ENCODE measurements at regions not wholly inside any gene's neighbourhood (a gene's known extent, or its start where the extent isn't known, plus 50 kb on each side); places are given as distances from the start of the nearest gene placed in this dataset.

DNA sequence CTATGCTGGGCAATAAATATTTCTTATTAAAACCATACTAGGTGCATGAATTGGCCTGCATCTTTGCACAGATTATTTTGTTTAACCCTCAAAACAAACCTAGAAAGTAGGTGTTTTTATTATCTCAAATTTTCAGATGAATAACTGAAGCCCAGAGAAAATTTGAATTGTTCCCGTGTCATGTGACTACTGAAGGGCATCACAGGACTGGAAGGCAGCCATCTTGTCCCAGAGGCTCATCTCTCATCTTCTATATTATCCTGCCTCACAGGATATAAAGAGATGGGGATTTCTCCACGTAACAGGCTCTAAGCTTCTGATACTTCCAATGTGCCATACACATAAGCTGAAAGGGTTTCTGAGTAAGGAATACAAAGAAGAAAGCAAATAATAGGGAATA lies 84.0 kb upstream of the ODAD2 start:
- in situ Hi-C loops (cut with HindIII; ENCODE audit: low pct_ligation_motif_present, low sequenced_read_pairs): no loop called here
- H3K36me3 ChIP-seq (replicated peaks): no peaks in the 10 kb centered on the region

DNA sequence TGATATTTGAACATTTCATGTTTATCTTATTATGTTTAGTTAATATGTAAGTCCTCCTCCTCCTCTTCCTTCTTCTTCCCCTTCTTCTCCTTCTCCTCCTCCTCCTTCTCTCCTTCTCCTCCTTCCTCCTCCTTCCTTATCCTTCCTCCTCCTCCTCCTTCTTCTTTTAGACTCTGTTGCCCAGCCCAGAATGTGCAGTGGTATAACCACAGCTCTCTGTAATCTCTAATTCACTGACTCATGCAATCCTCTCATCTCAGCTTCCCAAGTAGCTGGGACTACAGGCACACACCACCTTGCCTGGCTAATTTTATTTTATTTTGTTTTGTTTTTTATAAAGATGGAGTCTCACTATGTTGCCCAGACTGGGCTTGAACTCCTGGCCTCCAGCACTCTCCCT lies 83.4 kb upstream of the ODAD2 start:
- H3K4me3 ChIP-seq (ENCODE audit: low read depth, low read length): no peak overlapping the region
- H3K27me3 ChIP-seq (replicated peaks): no peaks in the 10 kb centered on the region
- no peaks in the 10 kb centered on the region for H3K36me3 ChIP-seq (replicated peaks)
- in situ Hi-C loops (cut with HindIII; ENCODE audit: low pct_ligation_motif_present, low sequenced_read_pairs): no loop called here
- peak; percentile 28 for DNase-seq
- TF ChIP-seq, protein P1, sequence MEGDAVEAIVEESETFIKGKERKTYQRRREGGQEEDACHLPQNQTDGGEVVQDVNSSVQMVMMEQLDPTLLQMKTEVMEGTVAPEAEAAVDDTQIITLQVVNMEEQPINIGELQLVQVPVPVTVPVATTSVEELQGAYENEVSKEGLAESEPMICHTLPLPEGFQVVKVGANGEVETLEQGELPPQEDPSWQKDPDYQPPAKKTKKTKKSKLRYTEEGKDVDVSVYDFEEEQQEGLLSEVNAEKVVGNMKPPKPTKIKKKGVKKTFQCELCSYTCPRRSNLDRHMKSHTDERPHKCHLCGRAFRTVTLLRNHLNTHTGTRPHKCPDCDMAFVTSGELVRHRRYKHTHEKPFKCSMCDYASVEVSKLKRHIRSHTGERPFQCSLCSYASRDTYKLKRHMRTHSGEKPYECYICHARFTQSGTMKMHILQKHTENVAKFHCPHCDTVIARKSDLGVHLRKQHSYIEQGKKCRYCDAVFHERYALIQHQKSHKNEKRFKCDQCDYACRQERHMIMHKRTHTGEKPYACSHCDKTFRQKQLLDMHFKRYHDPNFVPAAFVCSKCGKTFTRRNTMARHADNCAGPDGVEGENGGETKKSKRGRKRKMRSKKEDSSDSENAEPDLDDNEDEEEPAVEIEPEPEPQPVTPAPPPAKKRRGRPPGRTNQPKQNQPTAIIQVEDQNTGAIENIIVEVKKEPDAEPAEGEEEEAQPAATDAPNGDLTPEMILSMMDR (IDR thresholded peaks at IDR 0.05; ENCODE audit: low read depth, low read length, missing control alignments): no peak
- H3K27ac ChIP-seq: no peak overlapping the region

More for the DNA sequence above, 84.0 kb upstream of the ODAD2 start:
- DNase-seq: no peak
- H3K4me3 ChIP-seq (ENCODE audit: low read depth, low read length): no peak overlapping the region
- H3K27ac ChIP-seq: no peak overlapping the region
- no peaks in the 10 kb centered on the region for H3K27me3 ChIP-seq (replicated peaks)
- TF ChIP-seq, protein P1 (IDR thresholded peaks at IDR 0.05; ENCODE audit: low read depth, low read length, missing control alignments): no peak

DNA sequence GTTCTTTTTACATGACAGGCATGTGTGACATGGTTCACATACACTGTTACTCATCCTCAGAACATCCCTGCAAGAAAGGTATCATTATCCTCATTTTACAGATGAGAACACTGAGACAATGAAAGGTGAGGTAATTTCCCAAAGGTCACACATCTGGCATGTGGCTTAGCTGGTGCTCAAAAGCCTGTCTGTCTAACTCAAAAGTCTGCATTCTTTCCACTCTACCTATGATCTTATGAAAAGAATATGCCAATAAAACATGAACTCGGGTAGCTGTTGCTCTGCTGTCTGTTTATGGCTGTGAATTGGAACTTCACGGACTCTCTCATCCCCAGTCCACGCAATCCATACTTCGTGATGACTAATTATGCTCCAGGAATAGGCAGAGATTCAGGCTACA lies 79.0 kb upstream of the ODAD2 start:
- H3K27me3 ChIP-seq (replicated peaks): no peaks in the 10 kb centered on the region
- DNase-seq: peak; percentile 36
- in situ Hi-C loops (cut with HindIII; ENCODE audit: low pct_ligation_motif_present, low sequenced_read_pairs): no loop called here
- no peak overlapping the region for H3K4me3 ChIP-seq (ENCODE audit: low read depth, low read length)
- TF ChIP-seq, protein P1 (IDR thresholded peaks at IDR 0.05; ENCODE audit: low read depth, low read length, missing control alignments): no peak
- no peak overlapping the region for H3K27ac ChIP-seq
- no peaks in the 10 kb centered on the region for H3K36me3 ChIP-seq (replicated peaks)

DNA sequence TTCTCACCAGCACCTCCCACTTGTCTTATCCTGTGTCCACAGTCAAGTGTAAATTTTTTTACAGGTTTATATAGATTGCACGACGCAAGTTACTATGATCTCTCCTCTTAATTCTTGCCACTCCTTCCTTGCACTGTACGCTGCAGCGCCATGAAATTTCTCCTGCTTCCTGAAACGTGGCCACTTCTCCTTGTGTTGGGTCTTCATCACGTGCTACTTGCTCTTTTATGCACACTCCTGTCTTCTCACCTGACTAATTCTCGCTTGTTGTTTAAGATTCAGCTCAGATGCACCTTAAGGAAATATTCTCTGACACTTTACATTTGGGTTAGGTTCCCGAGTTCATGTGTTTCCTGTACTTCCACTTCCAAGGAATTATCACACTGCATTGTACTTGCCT lies 76.5 kb upstream of the ODAD2 start:
- Histone ChIP-seq H3K27ac (no peak overlapping the region), H3K27me3 (replicated peaks) (no peaks in the 10 kb centered on the region), H3K4me3 (ENCODE audit: low read depth, low read length) (no peak overlapping the region), H3K36me3 (replicated peaks) (no peaks in the 10 kb centered on the region)
- in situ Hi-C loops (cut with HindIII; ENCODE audit: low pct_ligation_motif_present, low sequenced_read_pairs): no loop called here
- no peak for DNase-seq
- TF ChIP-seq, protein P1 (IDR thresholded peaks at IDR 0.05; ENCODE audit: low read depth, low read length, missing control alignments): no peak

DNA sequence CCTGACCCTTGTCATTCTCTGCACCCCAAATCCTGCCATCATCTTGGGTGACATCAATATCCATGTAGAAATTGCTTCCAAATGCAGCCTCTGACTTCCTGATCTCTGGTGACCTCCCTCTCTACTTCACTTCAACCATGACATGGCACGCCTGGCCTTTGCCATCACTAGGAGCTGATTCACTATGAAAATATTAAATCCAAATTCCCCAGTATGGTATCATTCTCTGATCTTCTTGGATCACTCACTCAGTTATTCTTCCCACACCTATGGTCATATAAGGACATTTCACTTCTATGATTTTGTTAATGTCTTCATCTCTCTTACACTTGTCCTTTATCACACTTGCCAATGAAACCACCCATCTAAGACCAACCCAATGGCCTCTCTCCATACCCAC lies 73.7 kb upstream of the ODAD2 start:
- Histone ChIP-seq H3K36me3 (replicated peaks) (no peaks in the 10 kb centered on the region), H3K4me3 (ENCODE audit: low read depth, low read length) (no peak overlapping the region), H3K27me3 (replicated peaks) (no peaks in the 10 kb centered on the region), H3K27ac (no peak overlapping the region)
- TF ChIP-seq, protein P1 (IDR thresholded peaks at IDR 0.05; ENCODE audit: low read depth, low read length, missing control alignments): no peak
- DNase-seq: no peak
- in situ Hi-C loops (cut with HindIII; ENCODE audit: low pct_ligation_motif_present, low sequenced_read_pairs): no loop called here

DNA sequence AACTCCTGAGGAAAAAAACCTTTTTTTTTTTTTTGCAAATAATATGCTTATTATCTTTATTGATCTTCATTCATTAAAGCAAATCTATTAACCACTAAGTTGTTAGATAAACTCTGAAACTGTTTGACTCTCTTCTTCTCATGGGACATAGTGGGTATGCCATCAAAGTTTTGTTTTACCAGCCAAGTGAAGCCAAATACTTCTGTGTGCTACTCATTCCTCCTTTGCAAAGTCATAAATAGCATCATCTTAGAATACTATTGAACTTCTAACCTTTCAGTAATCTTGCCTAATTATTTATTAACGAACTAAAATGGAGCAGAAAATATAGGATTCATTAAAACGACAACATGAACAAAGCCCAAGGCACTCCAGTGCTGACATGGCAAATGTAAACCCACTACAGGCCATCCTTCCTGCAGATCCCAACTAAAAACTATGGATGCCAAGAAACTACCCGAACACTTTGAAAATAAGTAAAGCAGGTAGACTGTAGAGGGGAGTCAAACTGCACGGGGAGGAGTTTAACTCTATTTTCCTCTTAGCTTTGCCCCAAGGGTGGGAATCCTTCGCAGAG lies 61.2 kb upstream of the ODAD2 start:
- TF ChIP-seq, protein P1 (IDR thresholded peaks at IDR 0.05; ENCODE audit: low read depth, low read length, missing control alignments): no peak
- in situ Hi-C loops (cut with HindIII; ENCODE audit: low pct_ligation_motif_present, low sequenced_read_pairs): no loop called here

More for the DNA sequence above, 61.2 kb upstream of the ODAD2 start:
- no peaks in the 10 kb centered on the region for H3K36me3 ChIP-seq (replicated peaks)
- no peaks in the 10 kb centered on the region for H3K27me3 ChIP-seq (replicated peaks)
- DNase-seq: no peak
- no peak overlapping the region for H3K4me3 ChIP-seq (ENCODE audit: low read depth, low read length)
- no peak overlapping the region for H3K27ac ChIP-seq
